ENCODE measurements at regions not wholly inside any gene's neighbourhood (a gene's known extent, or its start where the extent isn't known, plus 50 kb on each side); places are given as distances from the start of the nearest gene placed in this dataset.

GRCh38 chr17:71494062-71494855 lies 626.6 kb upstream of the SOX9 start:
- TF ChIP-seq, protein P1, sequence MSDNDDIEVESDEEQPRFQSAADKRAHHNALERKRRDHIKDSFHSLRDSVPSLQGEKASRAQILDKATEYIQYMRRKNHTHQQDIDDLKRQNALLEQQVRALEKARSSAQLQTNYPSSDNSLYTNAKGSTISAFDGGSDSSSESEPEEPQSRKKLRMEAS (IDR thresholded peaks at IDR 0.05): peak; percentile 42; the same call in 1 of the 2 replicates
- TF ChIP-seq RAD21 (IDR thresholded peaks at IDR 0.05; ENCODE audit: low read depth): peak; percentile 9; the same call in 1 of the 2 replicates
- TF ChIP-seq YY1 (IDR thresholded peaks at IDR 0.05; ENCODE audit: low read depth): no peak
- TF ChIP-seq USF1 (IDR thresholded peaks at IDR 0.05): no peak
- no peak for TF ChIP-seq EGR1 (IDR thresholded peaks at IDR 0.05)
